HCT116 (cell line): ENCODE measurements at regions not wholly inside any gene's neighbourhood (a gene's known extent, or its start where the extent isn't known, plus 50 kb on each side); places are given as distances from the start of the nearest gene placed in this dataset.

ENCODE experiments used
- ATAC-seq: fragments of 200-7000 bp; cut with Tn5 transposase; 2 replicates; pipeline ENCODE4 v1.9.1; 2020; ENCODE audit warnings: mild to moderate bottlenecking, moderate library complexity
- BruUV-seq: library from RNA; stranded (reverse); fragments of 400-500 nt; replicated peaks from 2 replicates; lab custom pipeline; 2021; lab: Mats Ljungman, UMichigan
- CTCF ChIA-PET: fragments of 300-600 bp; sonication (Branson Sonifier 250); formaldehyde crosslinking; loops from one replicate; lab custom pipeline; 2021; ENCODE audit warnings: antibody characterized with exemption; lab: Charles Lee
- POLR2A ChIA-PET: fragments of 300-600, 350-600 bp; sonication (Branson Sonifier 250); formaldehyde crosslinking; loops from one replicate; lab custom pipeline; 2021; ENCODE audit warnings: antibody characterized with exemption; lab: Charles Lee
- RAD21 ChIA-PET, 2 experiments: fragments of 300-600 bp; sonication (Branson Sonifier 250); formaldehyde crosslinking; loops; one replicate each; lab custom pipeline; 2023; ENCODE audit warnings: low total read pairs in 2 of 2; ENCODE audit not compliant: uncharacterized antibody in 2 of 2, unreplicated experiment in 2 of 2, low non-redundant PET in 1 of 2; lab: Charles Lee
- DNase-seq: peaks from one replicate; pipeline ENCODE4 v3.0.0-alpha.2; 2010; ENCODE audit warnings: low read depth, low spot score
- H2AFZ ChIP-seq: fragments of 200-600 bp; shearing (Covaris generic), sonication (generic); 2 replicates; pipeline ENCODE4 v1.6.1; 2017; ENCODE audit warnings: low read depth, mixed run types, mixed read lengths, antibody characterized with exemption, low read length; ENCODE audit not compliant: poor library complexity, severe bottlenecking
- H3K27ac ChIP-seq: 2 replicates; pipeline ENCODE4 v1.5.1; 2012; ENCODE audit warnings: low read depth, low read length
- H3K27me3 ChIP-seq: fragments of 200-600 bp; sonication (generic); 2 replicates; pipeline ENCODE4 v1.6.1; 2016; ENCODE audit warnings: mixed run types, low read length, mixed read lengths; ENCODE audit not compliant: insufficient read depth
- H3K36me3 ChIP-seq, 2 experiments: fragments of 200-500 bp in 1 of 2; fragments of 200-600 bp in 1 of 2; sonication (Bioruptor generic) in 1 of 2; sonication (generic) in 1 of 2; 2 replicates each; pipeline versions ENCODE4 v1.5.1 to v1.6.1; 2014 to 2016; ENCODE audit warnings: low read length in 2 of 2, inconsistent platforms in 1 of 2, mixed read lengths in 1 of 2, mixed run types in 1 of 2; ENCODE audit not compliant: insufficient read depth in 2 of 2, control insufficient read depth in 1 of 2
- H3K4me1 ChIP-seq, 2 experiments: fragments of 200-600 bp in 1 of 2; sonication (generic) in 1 of 2; 2 replicates each; pipeline versions ENCODE4 v1.5.1 to v1.6.1; 2012 to 2017; ENCODE audit warnings: low read length in 2 of 2, inconsistent platforms in 1 of 2, mild to moderate bottlenecking in 1 of 2, mixed read lengths in 1 of 2, mixed run types in 1 of 2, moderate library complexity in 1 of 2; ENCODE audit not compliant: insufficient read depth in 2 of 2, control insufficient read depth in 1 of 2
- H3K4me2 ChIP-seq: fragments of 200-600 bp; sonication (generic); 2 replicates; pipeline ENCODE4 v1.6.1; 2017; ENCODE audit warnings: mixed run types, low read length, mixed read lengths
- H3K4me3 ChIP-seq, 2 experiments: fragments of 200-600 bp in 1 of 2; sonication (generic) in 1 of 2; replicated peaks in 1 of 2; 2 replicates each; pipeline ENCODE4 v1.5.1; 2011 to 2016; ENCODE audit warnings: low read length in 2 of 2, control low read depth in 1 of 2, low read depth in 1 of 2, mild to moderate bottlenecking in 1 of 2, mixed read lengths in 1 of 2, mixed run types in 1 of 2
- H3K79me2 ChIP-seq: fragments of 200-600 bp; sonication (generic); 2 replicates; pipeline ENCODE4 v1.6.1; 2017; ENCODE audit warnings: mild to moderate bottlenecking, mixed run types, low read length, moderate library complexity, mixed read lengths; ENCODE audit not compliant: insufficient read depth
- H3K9ac ChIP-seq: fragments of 200-600 bp; sonication (generic); 2 replicates; pipeline ENCODE4 v1.6.1; 2016; ENCODE audit warnings: low read length, mixed read lengths
- H3K9me2 ChIP-seq: fragments of 200-600 bp; sonication (generic), shearing (Covaris generic); 2 replicates; pipeline ENCODE4 v1.6.1; 2017; ENCODE audit warnings: mixed run types, mild to moderate bottlenecking, moderate library complexity; ENCODE audit not compliant: insufficient read depth
- H3K9me3 ChIP-seq, 2 experiments: fragments of 200-500 bp in 1 of 2; fragments of 200-600 bp in 1 of 2; sonication (Bioruptor generic) in 1 of 2; sonication (generic) in 1 of 2; 2 replicates each; pipeline ENCODE4 v1.6.1; 2014 to 2017; ENCODE audit warnings: low read length in 2 of 2, mixed read lengths in 2 of 2, inconsistent platforms in 1 of 2, low read depth in 1 of 2, mild to moderate bottlenecking in 1 of 2, mixed run types in 1 of 2, moderate library complexity in 1 of 2; ENCODE audit not compliant: control insufficient read depth in 1 of 2, insufficient read depth in 1 of 2
- H4K20me1 ChIP-seq: fragments of 200-600 bp; sonication (generic), shearing (Covaris generic); 2 replicates; pipeline ENCODE4 v1.6.1; 2017; ENCODE audit warnings: mixed run types, mild to moderate bottlenecking, moderate library complexity; ENCODE audit not compliant: insufficient read depth
- ATF3 ChIP-seq: IDR thresholded peaks from 2 replicates; pipeline ENCODE4 v1.6.1; 2012
- CBX3 ChIP-seq: IDR thresholded peaks from 2 replicates; pipeline ENCODE4 v1.6.1; 2012; ENCODE audit warnings: low read depth
- CEBPB ChIP-seq: IDR thresholded peaks from 2 replicates; pipeline ENCODE4 v1.6.1; 2012; ENCODE audit warnings: low read depth
- CTCF ChIP-seq, 3 experiments: fragments of 200-600 bp in 1 of 3; sonication (generic) in 1 of 3; IDR thresholded peaks in 2 of 3; conservative IDR thresholded peaks in 1 of 3; 2 replicates each; pipeline ENCODE4 v1.5.1; 2012 to 2017; ENCODE audit warnings: low read depth in 2 of 3, low read length in 2 of 3, antibody characterized with exemption in 1 of 3, borderline replicate concordance in 1 of 3, control low read depth in 1 of 3, mild to moderate bottlenecking in 1 of 3, mixed read lengths in 1 of 3, mixed run types in 1 of 3, moderate library complexity in 1 of 3; ENCODE audit not compliant: insufficient read depth in 1 of 3
- ELF1 ChIP-seq: IDR thresholded peaks from 2 replicates; pipeline ENCODE4 v1.6.1; 2012; ENCODE audit warnings: low read depth, borderline replicate concordance
- EZH2 ChIP-seq: fragments of 200-600 bp; sonication (generic); IDR thresholded peaks from 2 replicates; pipeline ENCODE4 v1.6.1; 2017; ENCODE audit warnings: antibody characterized with exemption, mixed run types
- EZH2phosphoT487 ChIP-seq: fragments of 200-600 bp; IDR thresholded peaks from 2 replicates; pipeline ENCODE4 v1.6.1; 2018; ENCODE audit warnings: antibody characterized with exemption, borderline replicate concordance
- FOSL1 ChIP-seq: IDR thresholded peaks from 2 replicates; pipeline ENCODE4 v1.6.1; 2012; ENCODE audit warnings: low read depth
- JUND ChIP-seq: IDR thresholded peaks from 2 replicates; pipeline ENCODE4 v1.6.1; 2012
- MAX ChIP-seq: IDR thresholded peaks from 2 replicates; pipeline ENCODE4 v1.6.1; 2012
- POLR2A ChIP-seq: IDR thresholded peaks from 2 replicates; pipeline ENCODE4 v1.7.0; 2011; ENCODE audit warnings: borderline replicate concordance; ENCODE audit not compliant: insufficient read depth, insufficient read length; ENCODE audit errors: extremely low read depth
- POLR2AphosphoS5 ChIP-seq: IDR thresholded peaks from 2 replicates; pipeline ENCODE4 v1.6.1; 2011; ENCODE audit warnings: mild to moderate bottlenecking, low read depth, low read length, moderate library complexity
- RAD21 ChIP-seq: IDR thresholded peaks from 2 replicates; pipeline ENCODE4 v1.6.1; 2012; ENCODE audit warnings: low read depth, mild to moderate bottlenecking
- REST ChIP-seq: IDR thresholded peaks from 2 replicates; pipeline ENCODE4 v1.6.1; 2012; ENCODE audit warnings: low read depth
- SP1 ChIP-seq: IDR thresholded peaks from 2 replicates; pipeline ENCODE4 v1.6.1; 2012; ENCODE audit warnings: low read depth
- TCF7L2 ChIP-seq: IDR thresholded peaks from 2 replicates; pipeline ENCODE4 v1.7.0; 2011; ENCODE audit warnings: borderline replicate concordance, inconsistent platforms; ENCODE audit not compliant: insufficient read depth, insufficient read length; ENCODE audit errors: extremely low read depth
- ZFX ChIP-seq: fragments of 450-650 bp; IDR thresholded peaks from 2 replicates; pipeline ENCODE4 v1.6.1; 2017
- ZNF274 ChIP-seq: fragments of 200-500 bp; sonication (Bioruptor generic); IDR thresholded peaks from 2 replicates; pipeline ENCODE4 v1.6.1; 2014; ENCODE audit warnings: mild to moderate bottlenecking, low read depth, low read length, inconsistent platforms
- intact Hi-C: fragments of 100-400 bp; cut with micrococcal nuclease; formaldehyde crosslinking; loops from 2 replicates; pipeline ENCODE4 v1.10.0; 2022

GRCh38 chr11:80598905-80599304 is 1158.1 kb upstream of the TENM4 start:
- CTCF ChIA-PET, result no interaction called here
- TF ChIP-seq FOSL1 (no peak), CEBPB (no peak), ZNF274 (no peak), TCF7L2 (no peak), MAX (no peak), EZH2 (no peak), EZH2phosphoT487 (no peak), ZFX (no peak), CBX3 (no peak), POLR2AphosphoS5 (no peak), ATF3 (no peak), RAD21 (no peak), REST (no peak), POLR2A (no peak), SP1 (no peak), ELF1 (no peak), CTCF (IDR thresholded peaks at IDR 0.05 in 2 of 3, conservative IDR thresholded peaks at IDR 0.05 in 1 of 3; ENCODE audit: borderline replicate concordance in 1 of 3, insufficient read depth in 1 of 3, low read depth in 2 of 3, low read length in 2 of 3) (no peak), JUND (no peak)
- Histone ChIP-seq H3K36me3 (no peaks in the 10 kb centered on the region), H3K9me2 (no peaks in the 10 kb centered on the region), H3K27ac (no peak overlapping the region), H3K4me3 (no peak overlapping the region), H4K20me1 (no peaks in the 10 kb centered on the region), H3K79me2 (no peaks in the 10 kb centered on the region), H3K27me3 (no peaks in the 10 kb centered on the region), H2AFZ (no peak overlapping the region), H3K9me3 (peaks cover 0 to 20% of the 10 kb centered on the region in 2 experiments; a peak in 2 of 4 replicates), H3K4me1 (no peaks in the 10 kb centered on the region), H3K4me2 (no peak overlapping the region), H3K9ac (no peak overlapping the region)
- POLR2A ChIA-PET, result no interaction called here
- DNase-seq (no peak), ATAC-seq (no peak)
- intact Hi-C loops, result no loop called here
- BruUV-seq, result no TSS peak
- RAD21 ChIA-PET, result no interaction called here
